LNCaP clone FGC (cell line): ENCODE measurements at regions not wholly inside any gene's neighbourhood (a gene's known extent, or its start where the extent isn't known, plus 50 kb on each side); places are given as distances from the start of the nearest gene placed in this dataset.

ENCODE experiments used
- DNase-seq: peaks from one replicate; pipeline ENCODE4 v3.0.0-alpha.2; 2011; ENCODE audit warnings: low read depth
- H3K4me3 ChIP-seq: 2 replicates; pipeline ENCODE4 v1.5.1; 2011; ENCODE audit warnings: mild to moderate bottlenecking, low read depth, low read length, control low read depth
- TF ChIP-seq, protein P1 (sequence below): IDR thresholded peaks from 2 replicates; pipeline ENCODE4 v1.5.1; 2012; ENCODE audit warnings: mild to moderate bottlenecking; ENCODE audit not compliant: control insufficient read depth, insufficient read depth; ENCODE audit errors: extremely low read depth

DNA sequence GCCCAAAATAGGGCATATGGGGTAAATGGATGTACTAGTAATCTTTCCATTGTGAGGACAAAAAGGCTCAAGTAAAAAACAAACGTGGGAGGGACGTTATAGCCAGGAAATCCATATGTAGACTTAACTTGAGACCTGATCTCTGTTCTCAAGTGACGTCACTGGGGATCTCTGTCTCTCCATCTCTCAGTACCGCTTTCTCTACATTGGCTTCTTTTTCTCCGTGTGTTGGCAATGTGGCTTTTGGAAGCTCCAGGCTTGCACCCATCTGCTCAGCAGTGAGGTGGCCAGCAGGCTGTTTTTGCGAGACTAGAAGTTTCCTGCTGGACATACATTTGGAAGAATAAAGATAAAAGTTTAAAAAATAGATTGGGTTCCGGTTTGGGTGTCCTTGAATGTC, 66.0 kb upstream of the NRXN3 start:
- no peak overlapping the region for H3K4me3 ChIP-seq
- no peak for DNase-seq
- TF ChIP-seq, protein P1, sequence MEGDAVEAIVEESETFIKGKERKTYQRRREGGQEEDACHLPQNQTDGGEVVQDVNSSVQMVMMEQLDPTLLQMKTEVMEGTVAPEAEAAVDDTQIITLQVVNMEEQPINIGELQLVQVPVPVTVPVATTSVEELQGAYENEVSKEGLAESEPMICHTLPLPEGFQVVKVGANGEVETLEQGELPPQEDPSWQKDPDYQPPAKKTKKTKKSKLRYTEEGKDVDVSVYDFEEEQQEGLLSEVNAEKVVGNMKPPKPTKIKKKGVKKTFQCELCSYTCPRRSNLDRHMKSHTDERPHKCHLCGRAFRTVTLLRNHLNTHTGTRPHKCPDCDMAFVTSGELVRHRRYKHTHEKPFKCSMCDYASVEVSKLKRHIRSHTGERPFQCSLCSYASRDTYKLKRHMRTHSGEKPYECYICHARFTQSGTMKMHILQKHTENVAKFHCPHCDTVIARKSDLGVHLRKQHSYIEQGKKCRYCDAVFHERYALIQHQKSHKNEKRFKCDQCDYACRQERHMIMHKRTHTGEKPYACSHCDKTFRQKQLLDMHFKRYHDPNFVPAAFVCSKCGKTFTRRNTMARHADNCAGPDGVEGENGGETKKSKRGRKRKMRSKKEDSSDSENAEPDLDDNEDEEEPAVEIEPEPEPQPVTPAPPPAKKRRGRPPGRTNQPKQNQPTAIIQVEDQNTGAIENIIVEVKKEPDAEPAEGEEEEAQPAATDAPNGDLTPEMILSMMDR: no peak

DNA sequence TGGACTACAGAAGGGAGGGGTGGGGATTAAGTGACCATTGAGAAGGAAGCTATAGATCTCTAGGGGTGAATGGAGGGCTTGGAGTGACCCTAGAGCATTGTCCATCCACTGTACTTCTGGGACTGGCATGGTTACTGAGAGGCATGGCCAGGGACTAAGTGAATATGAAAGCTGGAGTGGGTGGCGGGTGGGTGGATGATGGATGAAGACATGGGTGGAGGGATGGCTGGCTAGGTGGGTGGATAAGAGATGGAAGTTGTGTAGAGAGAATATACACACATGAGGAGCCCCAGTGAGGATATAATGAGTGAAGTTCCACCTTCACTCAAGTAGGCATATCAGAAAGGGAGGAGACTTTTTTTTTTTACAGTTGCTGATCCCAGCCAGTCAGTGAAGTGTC, 65.5 kb upstream of the NRXN3 start:
- no peak for DNase-seq
- no peak overlapping the region for H3K4me3 ChIP-seq
- TF ChIP-seq, protein P1: no peak

DNA sequence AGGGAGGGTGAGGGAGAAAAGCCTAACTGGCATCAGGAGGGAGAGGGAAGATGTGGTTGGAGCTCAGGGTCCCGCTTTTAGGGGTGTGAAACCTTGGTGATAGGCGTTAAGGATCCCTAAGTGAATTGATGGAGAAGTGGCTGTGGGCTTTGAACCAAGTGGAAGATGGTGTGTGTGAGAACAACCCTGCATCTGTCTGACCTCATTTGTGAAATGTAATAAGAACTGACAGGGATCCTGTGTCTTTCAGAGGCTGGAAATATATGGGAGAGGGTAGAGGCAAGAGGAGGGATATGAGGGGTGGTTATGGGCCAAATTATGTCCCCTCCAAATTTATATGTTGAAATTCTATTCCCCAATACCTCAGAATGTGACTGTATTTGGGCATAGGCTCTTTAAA, 63.8 kb upstream of the NRXN3 start:
- no peak for DNase-seq
- H3K4me3 ChIP-seq: no peak overlapping the region
- TF ChIP-seq, protein P1: no peak

DNA sequence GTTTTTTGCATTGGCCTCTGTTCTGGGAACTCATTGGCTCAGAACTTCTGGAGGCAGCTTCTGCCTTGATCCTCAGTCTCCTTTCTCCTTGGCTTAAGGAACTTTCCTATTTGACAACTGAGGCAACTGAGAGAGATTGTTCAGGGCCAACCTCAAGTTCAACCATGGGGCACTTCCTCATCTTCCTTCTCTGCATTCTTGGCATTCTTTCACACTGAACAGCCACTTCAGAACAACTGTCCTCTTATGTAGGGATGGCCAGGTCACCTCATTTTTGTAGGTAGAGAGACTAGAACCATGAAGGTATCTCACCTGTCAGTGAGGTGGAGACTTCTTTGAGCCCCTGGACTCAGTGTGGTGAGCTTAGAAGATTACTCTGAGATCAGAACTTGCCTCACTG, 63.0 kb upstream of the NRXN3 start:
- TF ChIP-seq, protein P1: no peak
- H3K4me3 ChIP-seq: no peak overlapping the region
- no peak for DNase-seq

DNA sequence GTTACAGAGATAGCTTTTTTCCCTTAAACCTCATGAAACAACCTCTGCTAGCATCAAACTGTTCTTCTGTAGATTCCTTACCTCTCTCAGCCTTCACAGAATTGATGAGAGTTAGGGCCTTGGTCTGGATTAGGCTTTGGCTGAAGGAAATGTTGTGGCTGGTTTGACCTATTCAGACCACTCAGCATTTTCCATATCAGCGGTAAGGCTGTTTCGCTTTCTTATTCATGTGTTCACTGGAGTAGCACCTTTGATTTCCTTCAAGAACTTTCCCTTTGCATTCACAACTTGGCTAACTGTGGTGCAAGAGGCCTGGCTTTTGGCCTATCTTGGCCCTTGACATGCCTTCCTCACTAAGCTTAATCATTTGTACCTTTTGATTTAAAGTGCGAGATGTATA, 50.7 kb upstream of the NRXN3 start:
- TF ChIP-seq, protein P1: no peak
- H3K4me3 ChIP-seq: no peak overlapping the region
- DNase-seq: no peak
